HG03378 (cell line): ENCODE measurements at regions not wholly inside any gene's neighbourhood (a gene's known extent, or its start where the extent isn't known, plus 50 kb on each side); places are given as distances from the start of the nearest gene placed in this dataset.
"Not testable (repeated sequence)": the region's sequence is repeated elsewhere in the genome, so short reads cannot be mapped to it uniquely, and the experiment has no call there.

ENCODE experiments used
- ATAC-seq: cut with Tn5 transposase; IDR thresholded peaks from one replicate; pipeline ENCODE4 v1.9.1; 2021; ENCODE audit warnings: mild to moderate bottlenecking, moderate library complexity; ENCODE audit not compliant: unreplicated experiment

DNA sequence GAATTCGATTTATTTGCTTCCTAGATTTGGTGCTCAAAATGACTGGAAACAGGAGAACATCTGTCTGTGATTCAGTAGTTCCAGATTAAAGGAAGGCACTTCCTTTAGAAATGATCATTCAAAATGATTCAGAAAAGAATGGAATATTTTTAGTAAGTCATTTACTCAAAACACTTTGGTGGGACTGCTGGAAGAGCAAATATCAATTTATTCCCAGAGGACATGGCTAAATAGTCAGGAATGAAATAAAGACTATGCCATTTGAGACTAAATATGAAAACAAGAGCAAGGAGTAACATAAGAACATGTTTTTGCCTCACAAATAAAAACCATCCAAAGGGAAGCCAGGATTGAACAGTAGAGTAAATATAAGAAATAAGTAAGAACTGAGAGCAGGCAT lies 138.6 kb upstream of the RASA1 start:
- ATAC-seq = no peak

- no peak for ATAC-seq
Measured at GRCh38 chr5:87132696-87133095, 135.0 kb upstream of the RASA1 start.

DNA sequence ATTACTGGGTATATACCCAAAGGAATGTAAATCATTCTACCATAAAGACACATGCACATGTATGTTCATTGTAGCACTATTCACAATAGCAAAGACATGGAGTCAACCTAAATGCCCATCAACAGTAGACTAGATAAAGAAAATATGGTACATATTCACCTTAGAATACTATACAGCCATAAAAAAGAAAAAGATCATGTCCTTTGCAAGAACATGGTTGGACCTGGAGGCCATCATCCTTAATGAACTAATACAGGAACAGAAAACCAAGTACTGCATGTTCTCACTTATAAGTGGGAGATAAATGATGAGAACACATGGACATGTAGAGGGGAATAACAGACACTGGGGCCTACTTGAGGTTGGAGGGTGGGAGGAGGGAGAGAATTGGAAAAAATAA lies 133.2 kb upstream of the RASA1 start:
- ATAC-seq = not testable (repeated sequence)

DNA sequence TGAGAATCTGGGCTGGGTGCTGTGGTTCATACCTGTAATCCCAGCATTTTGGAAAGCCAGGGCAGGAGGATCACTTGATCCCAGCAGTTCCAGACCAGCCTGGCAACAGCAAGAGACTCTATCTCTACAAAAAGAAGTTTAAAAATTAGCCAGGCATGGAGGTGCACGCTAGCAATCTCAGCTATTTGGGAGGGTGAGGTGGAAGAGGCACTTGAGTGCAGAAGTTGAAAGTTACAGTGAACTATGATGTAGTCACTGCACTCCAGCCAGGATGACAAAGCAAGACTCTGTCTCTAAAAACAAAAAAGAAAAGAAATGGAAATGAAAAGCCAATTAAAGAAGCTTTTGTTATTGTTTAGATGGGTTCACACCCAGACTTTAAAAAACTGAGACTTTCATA lies 131.6 kb upstream of the RASA1 start:
- ATAC-seq = no peak

- no peak for ATAC-seq
Measured at GRCh38 chr5:87136733-87137132, 130.9 kb upstream of the RASA1 start.

DNA sequence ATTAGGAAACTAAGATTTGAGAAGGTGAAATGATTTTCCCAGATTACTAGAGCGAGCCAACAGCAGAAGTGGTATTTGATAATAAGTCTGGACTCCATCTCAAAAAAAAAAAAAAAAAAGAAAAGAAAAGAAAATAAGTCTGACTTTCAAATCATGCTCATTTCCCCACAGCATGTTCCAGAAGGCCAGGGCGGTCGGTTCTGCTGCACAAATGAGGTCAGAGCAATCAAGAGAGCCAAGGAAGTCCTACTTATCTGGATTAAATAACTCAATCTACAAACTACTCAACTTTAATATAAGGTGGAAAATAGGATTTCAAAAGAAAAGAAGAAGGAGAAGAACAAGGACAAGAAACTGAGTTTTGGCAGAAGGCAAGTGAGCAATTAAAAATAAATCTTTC lies 130.4 kb upstream of the RASA1 start:
- ATAC-seq = no peak

GRCh38 chr5:87138091-87138805 lies 129.4 kb upstream of the RASA1 start:
- ATAC-seq = no peak

DNA sequence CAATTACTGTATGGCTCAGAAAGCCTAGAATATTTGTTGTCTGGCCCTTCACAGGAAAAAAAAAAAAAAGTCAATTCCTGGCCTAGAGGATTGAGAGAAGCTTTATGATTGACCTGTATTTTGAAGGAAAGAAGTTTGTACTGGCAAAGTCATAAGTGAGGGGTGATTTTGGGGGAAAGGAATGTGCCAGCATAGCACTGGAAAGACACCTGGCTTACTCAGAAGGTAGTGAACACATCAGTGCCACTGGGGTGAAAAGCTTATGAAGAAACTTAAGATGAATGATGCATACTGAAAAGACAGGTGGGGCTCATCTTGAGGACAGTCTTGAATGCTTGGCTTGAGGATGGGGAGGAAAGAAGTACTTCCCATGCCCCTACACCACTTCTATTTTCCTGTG lies 127.9 kb upstream of the RASA1 start:
- no peak for ATAC-seq

DNA sequence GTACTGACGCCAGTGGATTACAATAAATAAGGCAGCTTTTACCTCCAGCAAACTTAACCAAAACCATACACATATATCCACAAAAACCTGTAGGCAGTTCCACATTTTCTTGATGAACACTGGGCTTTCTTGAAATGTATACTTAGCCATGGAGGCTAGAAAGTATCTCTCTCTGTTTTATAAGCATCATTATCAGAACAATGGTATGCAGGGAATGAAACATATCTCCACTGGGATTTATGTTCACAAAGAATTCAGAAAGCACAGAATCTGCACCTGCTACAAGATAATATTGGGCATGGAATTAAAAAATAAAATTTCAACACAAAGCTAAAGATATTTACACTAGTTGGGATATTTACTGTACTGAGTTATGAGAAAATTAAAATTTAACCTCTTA lies 126.1 kb upstream of the RASA1 start:
- no peak for ATAC-seq

- not testable (repeated sequence) for ATAC-seq
Measured at GRCh38 chr5:87145853-87146252, 121.8 kb upstream of the RASA1 start.

DNA sequence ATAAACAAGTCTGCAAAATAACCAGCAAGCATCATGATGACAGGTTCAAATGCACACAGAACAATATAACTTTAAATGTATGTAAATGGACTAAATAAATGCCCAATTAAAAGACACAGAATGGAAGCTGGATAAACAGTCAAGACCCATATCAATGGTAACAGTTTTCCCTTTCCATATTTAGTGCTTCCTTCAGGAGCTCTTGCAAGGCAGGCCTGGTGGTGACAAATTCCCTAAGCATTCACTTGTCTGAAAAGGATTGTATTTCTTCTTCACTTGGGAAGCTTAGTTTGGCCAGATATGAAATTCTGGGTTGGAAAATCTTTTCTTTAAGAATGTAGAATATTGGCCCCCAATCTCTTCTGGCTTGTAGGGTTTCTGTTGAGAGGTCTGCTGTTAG lies 120.2 kb upstream of the RASA1 start:
- no peak for ATAC-seq

- no peak for ATAC-seq
Measured at GRCh38 chr5:87150630-87151029, 117.1 kb upstream of the RASA1 start.

DNA sequence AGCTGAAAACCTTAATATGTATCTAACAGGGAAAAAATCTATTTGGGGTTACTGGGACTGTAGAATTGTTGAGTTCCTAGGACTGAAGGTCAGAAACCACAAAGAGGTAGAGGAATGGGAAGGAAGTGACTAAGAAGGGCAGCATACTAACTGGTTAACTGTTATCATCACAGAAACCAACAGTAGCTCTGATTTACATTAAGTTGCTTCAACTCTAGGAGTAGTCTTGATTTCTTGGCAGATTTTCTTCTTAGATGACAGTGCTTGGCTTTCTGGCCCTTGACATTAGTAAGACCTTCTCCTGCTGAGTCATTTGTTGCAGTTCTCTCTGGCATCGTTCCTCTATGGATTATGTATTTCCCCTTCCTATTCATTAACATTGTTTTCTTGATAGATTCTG lies 116.1 kb upstream of the RASA1 start:
- ATAC-seq = peak; percentile 68

DNA sequence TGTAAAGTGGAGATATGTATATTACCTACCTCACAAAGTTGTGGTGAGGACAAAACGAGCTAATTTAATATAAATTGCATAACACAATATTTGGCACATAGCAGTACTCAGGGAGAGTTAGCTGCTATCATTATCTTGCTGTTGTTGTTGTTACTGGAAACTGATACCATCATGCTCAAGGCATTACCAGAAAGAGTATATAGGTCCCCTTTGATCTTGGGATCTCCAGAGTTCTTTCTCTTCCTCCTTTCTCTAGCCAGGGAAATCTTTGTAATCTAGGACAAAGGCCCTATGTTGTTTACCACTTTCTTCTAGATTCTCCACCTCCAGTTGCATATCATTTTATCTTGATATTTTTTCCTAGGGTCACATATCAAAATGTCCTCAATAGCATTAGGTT lies 114.8 kb upstream of the RASA1 start:
- no peak for ATAC-seq

- no peak for ATAC-seq
Measured at GRCh38 chr5:87154191-87154590, 113.5 kb upstream of the RASA1 start.

DNA sequence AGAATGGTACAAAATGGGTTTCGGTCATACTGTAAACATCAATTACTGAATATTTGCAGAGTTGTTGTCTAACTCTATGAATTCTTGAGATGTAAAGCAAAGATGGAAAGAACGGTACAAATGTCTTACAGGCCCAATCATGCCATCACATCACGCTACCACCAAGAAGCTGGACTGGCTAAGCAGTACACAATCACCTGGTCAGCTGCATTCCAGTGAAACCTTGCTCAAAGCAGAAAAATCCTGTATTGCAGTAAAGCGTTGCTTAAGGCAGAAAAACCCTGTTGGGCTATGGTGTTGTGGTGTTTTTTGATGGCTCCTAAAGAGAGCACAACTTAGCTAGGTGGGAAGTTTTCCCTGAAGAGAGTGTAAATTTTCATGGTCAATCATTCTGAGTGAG lies 112.6 kb upstream of the RASA1 start:
- ATAC-seq = no peak

GRCh38 chr5:87156631-87157030 lies 111.1 kb upstream of the RASA1 start:
- no peak for ATAC-seq

DNA sequence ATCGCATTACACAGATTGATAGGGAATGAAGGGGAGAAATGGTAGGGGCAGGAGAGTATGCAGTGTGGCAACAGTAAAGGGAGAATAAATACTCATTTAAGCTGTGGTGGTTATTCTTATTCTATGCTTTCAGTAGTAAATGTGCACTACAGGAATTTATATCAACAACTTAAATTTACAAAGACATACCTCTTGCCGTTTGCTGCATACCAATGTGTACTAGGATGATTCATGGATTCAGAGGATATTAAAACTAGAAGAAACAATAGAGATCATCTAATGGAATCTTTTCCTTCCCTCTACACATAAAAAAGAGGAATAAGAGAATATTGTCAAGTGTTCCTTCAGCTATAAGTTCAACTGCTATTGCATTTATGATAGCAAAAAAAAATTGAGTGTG lies 103.3 kb upstream of the RASA1 start:
- ATAC-seq = no peak

DNA sequence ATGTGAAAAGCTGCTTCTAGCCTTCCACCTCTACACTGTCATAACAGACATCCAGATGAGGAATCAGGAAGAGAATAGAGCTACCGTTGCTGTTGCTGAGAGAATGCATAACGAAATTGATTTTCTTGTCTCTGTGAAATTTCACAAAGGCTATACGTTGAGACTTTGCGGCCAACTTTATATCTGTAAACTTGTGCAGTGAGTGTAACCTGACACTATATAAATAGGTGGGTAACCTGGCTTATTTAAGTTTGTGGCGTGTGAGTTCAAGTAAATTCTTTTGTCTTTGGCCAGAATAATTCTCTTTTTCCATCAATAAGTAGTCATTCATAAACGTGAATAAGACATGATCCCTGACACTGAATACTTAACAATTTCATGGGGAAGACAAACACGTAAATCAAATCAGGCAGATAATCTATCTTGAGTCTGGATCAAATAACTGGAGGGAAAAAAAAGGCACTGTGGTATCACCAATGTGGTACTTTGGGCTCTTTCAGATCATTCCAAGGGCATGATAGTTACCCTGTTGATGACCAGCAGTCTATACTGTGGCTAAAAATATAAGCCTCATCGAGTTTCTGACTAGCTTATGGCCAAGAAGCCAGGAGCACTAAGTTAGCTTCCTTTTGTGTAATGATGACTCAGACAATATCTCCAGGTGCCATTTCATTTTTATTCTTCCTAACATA lies 98.2 kb upstream of the RASA1 start:
- ATAC-seq = no peak

DNA sequence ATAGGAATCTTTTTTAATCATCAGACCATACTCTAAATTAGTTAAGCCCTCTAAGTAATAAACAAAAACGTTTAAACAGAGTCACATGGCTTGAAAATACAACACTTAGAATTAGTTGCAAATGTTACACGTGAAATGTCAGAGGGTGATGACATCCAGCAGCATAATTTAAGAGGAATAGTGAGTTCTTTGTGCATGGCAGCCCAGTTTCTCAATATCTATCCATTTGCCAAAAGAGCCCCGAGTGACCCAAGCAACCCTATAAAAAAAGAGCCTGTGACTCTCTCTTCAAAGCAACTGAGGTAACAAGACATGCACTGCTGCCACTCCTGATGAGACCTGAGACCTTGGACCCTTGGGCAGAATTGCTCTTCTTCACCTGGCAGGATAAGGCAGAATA lies 96.9 kb upstream of the RASA1 start:
- ATAC-seq = no peak

GRCh38 chr5:87182649-87183048 lies 85.0 kb upstream of the RASA1 start:
- no peak for ATAC-seq

DNA sequence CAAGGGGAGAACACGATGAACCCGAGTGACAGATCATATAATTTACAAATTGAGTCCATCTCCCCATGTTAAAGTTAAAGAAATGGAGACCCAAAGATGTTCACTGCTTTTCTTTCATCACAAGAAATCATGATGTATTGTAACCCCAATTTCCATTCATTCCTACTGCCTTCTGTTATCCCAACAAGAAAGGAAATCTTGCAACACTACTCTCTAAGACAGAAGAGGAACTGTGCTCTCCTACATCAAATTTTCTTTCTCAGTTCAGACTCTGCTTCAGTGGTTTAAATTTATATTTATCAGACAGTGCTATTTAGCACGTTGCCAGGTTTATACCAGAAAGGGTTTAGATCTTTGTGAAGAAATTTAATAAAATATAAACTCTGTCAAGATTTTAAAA lies 83.8 kb upstream of the RASA1 start:
- ATAC-seq = no peak

DNA sequence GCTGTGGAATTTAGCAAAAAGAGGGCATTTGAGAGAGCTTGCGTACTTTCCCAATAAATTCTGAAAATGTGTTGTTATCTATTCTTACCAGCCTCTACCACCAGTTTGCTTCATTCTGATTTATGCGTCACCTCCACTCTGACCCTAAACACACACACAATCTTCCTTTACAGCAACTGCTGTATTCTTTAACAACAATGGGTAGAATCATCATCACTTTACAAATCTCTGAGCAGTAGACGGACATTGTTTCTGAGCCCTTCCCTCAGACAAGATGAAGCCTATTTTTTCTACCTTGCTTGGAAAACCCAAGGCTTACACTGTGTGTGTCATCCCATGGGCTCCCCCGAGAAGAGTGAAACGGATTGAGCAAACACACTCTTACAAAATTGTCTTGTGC lies 83.1 kb upstream of the RASA1 start:
- ATAC-seq = no peak
